ENCODE measurements at regions not wholly inside any gene's neighbourhood (a gene's known extent, or its start where the extent isn't known, plus 50 kb on each side); places are given as distances from the start of the nearest gene placed in this dataset.

GRCh38 chrX:68930542-68931317 is 101.9 kb downstream of the EFNB1 start:
- no CpG with 5 or more reads among the region's 5 CpGs for WGBS (ENCODE audit: insufficient coverage)
- no peak for DNase-seq
- no peaks in the 10 kb centered on the region for H3K27me3 ChIP-seq (replicated peaks in 1 of 2; ENCODE audit: control insufficient read depth in 2 of 2, extremely low read depth in 1 of 2, insufficient read depth in 2 of 2, low read length in 1 of 2)
- no peaks in the 10 kb centered on the region for H3K4me1 ChIP-seq (ENCODE audit: control insufficient read depth in 1 of 2, extremely low read depth in 1 of 2, insufficient read depth in 2 of 2, low read length in 2 of 2)
- no peak for ATAC-seq (replicated peaks in 1 of 4)
- peaks cover 0 to 4% of the 10 kb centered on the region in 2 donors for H3K27me3 Mint-ChIP-seq
- no peaks in the 10 kb centered on the region for H3K9me3 Mint-ChIP-seq
- ChIA-PET CTCF (no interaction called here), POLR2A (no interaction called here)
- no peak overlapping the region for H3K4me3 ChIP-seq (ENCODE audit: control insufficient read depth in 1 of 2, extremely low read depth in 1 of 2, low read length in 1 of 2)
- no peaks in the 10 kb centered on the region for H3K36me3 ChIP-seq (ENCODE audit: control insufficient read depth in 2 of 2, extremely low read depth in 1 of 2, insufficient read depth in 1 of 2, low read length in 1 of 2)
- H3K9me3 ChIP-seq, result no peaks in the 10 kb centered on the region
- H3K4me3 Mint-ChIP-seq, result no peak overlapping the region
- H3K27ac Mint-ChIP-seq, result no peak overlapping the region
- no peaks in the 10 kb centered on the region for H3K36me3 Mint-ChIP-seq
- H3K27ac ChIP-seq (ENCODE audit: low read length), result no peak overlapping the region
- H3K4me1 Mint-ChIP-seq, result peaks cover 3 to 6% (median 4%) of the 10 kb centered on the region in 3 donors

GRCh38 chrX:68929332-68930150 is 100.7 kb downstream of the EFNB1 start:
- Histone ChIP-seq H3K4me1 (ENCODE audit: control insufficient read depth in 1 of 2, extremely low read depth in 1 of 2, insufficient read depth in 2 of 2, low read length in 2 of 2) (no peaks in the 10 kb centered on the region), H3K9me3 (no peaks in the 10 kb centered on the region), H3K27ac (ENCODE audit: low read length) (no peak overlapping the region), H3K36me3 (ENCODE audit: control insufficient read depth in 2 of 2, extremely low read depth in 1 of 2, insufficient read depth in 1 of 2, low read length in 1 of 2) (no peaks in the 10 kb centered on the region), H3K27me3 (replicated peaks in 1 of 2; ENCODE audit: control insufficient read depth in 2 of 2, extremely low read depth in 1 of 2, insufficient read depth in 2 of 2, low read length in 1 of 2) (no peaks in the 10 kb centered on the region), H3K4me3 (ENCODE audit: control insufficient read depth in 1 of 2, extremely low read depth in 1 of 2, low read length in 1 of 2) (no peak overlapping the region)
- CTCF ChIA-PET, result no interaction called here
- DNase-seq, result no peak
- Mint-ChIP-seq H3K9me3 (no peaks in the 10 kb centered on the region), H3K36me3 (no peaks in the 10 kb centered on the region), H3K4me1 (no peaks in the 10 kb centered on the region), H3K27me3 (no peaks in the 10 kb centered on the region), H3K4me3 (no peak overlapping the region), H3K27ac (no peak overlapping the region)
- ATAC-seq (replicated peaks in 1 of 4), result no peak
- WGBS (ENCODE audit: insufficient coverage), result no CpG with 5 or more reads among the region's 9 CpGs
- POLR2A ChIA-PET, result no interaction called here

GRCh38 chrX:68928401-68928800 is 99.6 kb downstream of the EFNB1 start:
- ATAC-seq (replicated peaks in 1 of 4) (no peak), DNase-seq (no peak)
- H3K36me3 ChIP-seq (ENCODE audit: control insufficient read depth in 2 of 2, extremely low read depth in 1 of 2, insufficient read depth in 1 of 2, low read length in 1 of 2), result no peaks in the 10 kb centered on the region
- H3K4me3 ChIP-seq (ENCODE audit: control insufficient read depth in 1 of 2, extremely low read depth in 1 of 2, low read length in 1 of 2), result no peak overlapping the region
- Mint-ChIP-seq H3K4me1 (no peaks in the 10 kb centered on the region), H3K27me3 (peaks cover 0 to 5% of the 10 kb centered on the region in 2 donors), H3K4me3 (no peak overlapping the region), H3K27ac (no peak overlapping the region), H3K9me3 (no peaks in the 10 kb centered on the region), H3K36me3 (no peaks in the 10 kb centered on the region)
- H3K9me3 ChIP-seq, result no peaks in the 10 kb centered on the region
- H3K27me3 ChIP-seq (replicated peaks in 1 of 2; ENCODE audit: control insufficient read depth in 2 of 2, extremely low read depth in 1 of 2, insufficient read depth in 2 of 2, low read length in 1 of 2), result no peaks in the 10 kb centered on the region
- no peak overlapping the region for H3K27ac ChIP-seq (ENCODE audit: low read length)
- WGBS (ENCODE audit: insufficient coverage), result 90% methylated on average over 4 of the region's 7 CpGs
- ChIA-PET CTCF (no interaction called here), POLR2A (interaction anchor here in 1 of 2 donors (0.6 kb wide), 1 partner anchor 1061 kb away, joined by 7 read pairs; no protein-coding TSS in a partner anchor)
- H3K4me1 ChIP-seq (ENCODE audit: control insufficient read depth in 1 of 2, extremely low read depth in 1 of 2, insufficient read depth in 2 of 2, low read length in 2 of 2), result no peaks in the 10 kb centered on the region

- DNase-seq (no peak), ATAC-seq (replicated peaks in 1 of 4) (no peak)
- H3K9me3 Mint-ChIP-seq, result no peaks in the 10 kb centered on the region
- no peak overlapping the region for H3K4me3 ChIP-seq (ENCODE audit: control insufficient read depth in 1 of 2, extremely low read depth in 1 of 2, low read length in 1 of 2)
- ChIA-PET CTCF (no interaction called here), POLR2A (no interaction called here)
- no peaks in the 10 kb centered on the region for H3K27me3 ChIP-seq (replicated peaks in 1 of 2; ENCODE audit: control insufficient read depth in 2 of 2, extremely low read depth in 1 of 2, insufficient read depth in 2 of 2, low read length in 1 of 2)
- H3K27ac ChIP-seq (ENCODE audit: low read length), result no peak overlapping the region
- H3K4me1 ChIP-seq (ENCODE audit: control insufficient read depth in 1 of 2, extremely low read depth in 1 of 2, insufficient read depth in 2 of 2, low read length in 2 of 2), result no peaks in the 10 kb centered on the region
- no peak overlapping the region for H3K27ac Mint-ChIP-seq
- 96% methylated on average over 3 of the region's 5 CpGs for WGBS (ENCODE audit: insufficient coverage)
- no peak overlapping the region for H3K4me3 Mint-ChIP-seq
- H3K36me3 Mint-ChIP-seq, result no peaks in the 10 kb centered on the region
- no peaks in the 10 kb centered on the region for H3K36me3 ChIP-seq (ENCODE audit: control insufficient read depth in 2 of 2, extremely low read depth in 1 of 2, insufficient read depth in 1 of 2, low read length in 1 of 2)
- peaks cover 0 to 5% of the 10 kb centered on the region in 2 donors for H3K27me3 Mint-ChIP-seq
- H3K9me3 ChIP-seq, result no peaks in the 10 kb centered on the region
- no peaks in the 10 kb centered on the region for H3K4me1 Mint-ChIP-seq
Measured at GRCh38 chrX:68927178-68927577, 98.4 kb downstream of the EFNB1 start.

- no peaks in the 10 kb centered on the region for H3K9me3 Mint-ChIP-seq
- ChIA-PET CTCF (no interaction called here), POLR2A (no interaction called here)
- H3K9me3 ChIP-seq, result no peaks in the 10 kb centered on the region
- H3K36me3 ChIP-seq (ENCODE audit: control insufficient read depth in 2 of 2, extremely low read depth in 1 of 2, insufficient read depth in 1 of 2, low read length in 1 of 2), result no peaks in the 10 kb centered on the region
- no peak overlapping the region for H3K4me3 Mint-ChIP-seq
- no peaks in the 10 kb centered on the region for H3K27me3 ChIP-seq (replicated peaks in 1 of 2; ENCODE audit: control insufficient read depth in 2 of 2, extremely low read depth in 1 of 2, insufficient read depth in 2 of 2, low read length in 1 of 2)
- H3K27me3 Mint-ChIP-seq, result peaks cover 0 to 5% of the 10 kb centered on the region in 2 donors
- WGBS (ENCODE audit: insufficient coverage), result no CpG with 5 or more reads among the region's 2 CpGs
- no peaks in the 10 kb centered on the region for H3K4me1 Mint-ChIP-seq
- no peak overlapping the region for H3K27ac ChIP-seq (ENCODE audit: low read length)
- H3K4me1 ChIP-seq (ENCODE audit: control insufficient read depth in 1 of 2, extremely low read depth in 1 of 2, insufficient read depth in 2 of 2, low read length in 2 of 2), result no peaks in the 10 kb centered on the region
- no peak overlapping the region for H3K27ac Mint-ChIP-seq
- ATAC-seq (replicated peaks in 1 of 4) (no peak), DNase-seq (no peak)
- no peak overlapping the region for H3K4me3 ChIP-seq (ENCODE audit: control insufficient read depth in 1 of 2, extremely low read depth in 1 of 2, low read length in 1 of 2)
- H3K36me3 Mint-ChIP-seq, result no peaks in the 10 kb centered on the region
Measured at GRCh38 chrX:68923147-68923546, 94.3 kb downstream of the EFNB1 start.

GRCh38 chrX:68922013-68922412 is 93.2 kb downstream of the EFNB1 start:
- no peak for ATAC-seq (replicated peaks in 1 of 4)
- no peaks in the 10 kb centered on the region for H3K27me3 ChIP-seq (replicated peaks in 1 of 2; ENCODE audit: control insufficient read depth in 2 of 2, extremely low read depth in 1 of 2, insufficient read depth in 2 of 2, low read length in 1 of 2)
- no peaks in the 10 kb centered on the region for H3K9me3 ChIP-seq
- no peak overlapping the region for H3K27ac ChIP-seq (ENCODE audit: low read length)
- H3K36me3 ChIP-seq (ENCODE audit: control insufficient read depth in 2 of 2, extremely low read depth in 1 of 2, insufficient read depth in 1 of 2, low read length in 1 of 2), result no peaks in the 10 kb centered on the region
- no peaks in the 10 kb centered on the region for H3K4me1 ChIP-seq (ENCODE audit: control insufficient read depth in 1 of 2, extremely low read depth in 1 of 2, insufficient read depth in 2 of 2, low read length in 2 of 2)
- Mint-ChIP-seq H3K4me1 (no peaks in the 10 kb centered on the region), H3K27me3 (peaks cover 0 to 6% of the 10 kb centered on the region in 2 donors), H3K36me3 (no peaks in the 10 kb centered on the region), H3K4me3 (no peak overlapping the region), H3K9me3 (no peaks in the 10 kb centered on the region), H3K27ac (no peak overlapping the region)
- ChIA-PET CTCF (no interaction called here), POLR2A (no interaction called here)
- DNase-seq, result no peak
- no peak overlapping the region for H3K4me3 ChIP-seq (ENCODE audit: control insufficient read depth in 1 of 2, extremely low read depth in 1 of 2, low read length in 1 of 2)
- no CpG with 5 or more reads among the region's 6 CpGs for whole genome bisulfite sequencing (ENCODE audit: insufficient coverage)

Data from T-cell (primary cell).